SK-N-SH treated with all-trans-retinoic acid at 6 μM for 48 hours (cell line): ENCODE measurements at regions not wholly inside any gene's neighbourhood (a gene's known extent, or its start where the extent isn't known, plus 50 kb on each side); places are given as distances from the start of the nearest gene placed in this dataset.

Source experiments
- ATAC-seq: fragments of 200-7000 bp; cut with Tn5 transposase; 3 replicates; pipeline ENCODE4 v1.9.1; 2020; ENCODE audit warnings: mild to moderate bottlenecking, moderate library complexity
- ARNTL ChIP-seq: fragments of 450-650 bp; formaldehyde crosslinking; IDR thresholded peaks from 2 replicates; pipeline ENCODE4 v1.5.0; 2020; ENCODE audit warnings: low read depth, mild to moderate bottlenecking, moderate library complexity, borderline replicate concordance
- BACH2 ChIP-seq: fragments of 250-450 bp; sonication (Bioruptor Pico); IDR thresholded peaks from 2 replicates; pipeline ENCODE4 v1.9.0; 2021; ENCODE audit warnings: mild to moderate bottlenecking, borderline replicate concordance
- CSDC2 ChIP-seq: fragments of 250-450 bp; sonication (Bioruptor Pico); IDR thresholded peaks from 2 replicates; pipeline ENCODE4 v1.5.0; 2020; ENCODE audit warnings: mild to moderate bottlenecking, moderate library complexity
- ESRRG ChIP-seq: fragments of 250-450 bp; sonication (Bioruptor Pico); IDR thresholded peaks from 2 replicates; pipeline ENCODE4 v1.6.1; 2021; ENCODE audit warnings: mild to moderate bottlenecking
- GLIS3 ChIP-seq: fragments of 250-450 bp; sonication (Bioruptor Pico); IDR thresholded peaks from 2 replicates; pipeline ENCODE4 v1.5.0; 2020; ENCODE audit warnings: mild to moderate bottlenecking, moderate library complexity
- ISL1 ChIP-seq: fragments of 250-450 bp; sonication (Bioruptor Pico); IDR thresholded peaks from 2 replicates; pipeline ENCODE4 v2.1.2; 2022; ENCODE audit warnings: mild to moderate bottlenecking, moderate library complexity
- OSR1 ChIP-seq: fragments of 250-450 bp; sonication (Bioruptor Pico); IDR thresholded peaks from 2 replicates; pipeline ENCODE4 v1.8.0; 2022; ENCODE audit warnings: moderate library complexity, mild to moderate bottlenecking, inconsistent platforms
- PPARA ChIP-seq: fragments of 250-450 bp; sonication (Bioruptor Pico); IDR thresholded peaks from 2 replicates; pipeline ENCODE4 v1.5.0; 2020; ENCODE audit warnings: mild to moderate bottlenecking, borderline replicate concordance
- SNAI2 ChIP-seq: fragments of 250-450 bp; sonication (Bioruptor Pico); IDR thresholded peaks from 2 replicates; pipeline ENCODE4 v1.5.0; 2020; ENCODE audit warnings: mild to moderate bottlenecking, moderate library complexity
- TCF4 ChIP-seq: fragments of 250-450 bp; sonication (Bioruptor Pico); IDR thresholded peaks from 2 replicates; pipeline ENCODE4 v1.8.0; 2021; ENCODE audit warnings: mild to moderate bottlenecking, moderate library complexity, borderline replicate concordance
- TOX ChIP-seq: fragments of 250-450 bp; sonication (Bioruptor Pico); IDR thresholded peaks from 2 replicates; pipeline ENCODE4 v1.8.0; 2021; ENCODE audit warnings: mild to moderate bottlenecking, moderate library complexity, borderline replicate concordance
- ZC3H10 ChIP-seq: fragments of 250-450 bp; sonication (Bioruptor Pico); IDR thresholded peaks from 2 replicates; pipeline ENCODE4 v1.5.1; 2021; ENCODE audit warnings: mild to moderate bottlenecking, moderate library complexity
- ZFP3 ChIP-seq: fragments of 250-450 bp; sonication (Bioruptor Pico); IDR thresholded peaks from 2 replicates; pipeline ENCODE4 v1.5.0; 2020; ENCODE audit warnings: mild to moderate bottlenecking, moderate library complexity
- ZFP30 ChIP-seq: fragments of 450-650 bp; formaldehyde crosslinking; IDR thresholded peaks from 2 replicates; pipeline ENCODE4 v1.5.0; 2022; ENCODE audit warnings: mild to moderate bottlenecking, moderate library complexity
- ZNF565 ChIP-seq: fragments of 450-650 bp; formaldehyde crosslinking; conservative IDR thresholded peaks from 2 replicates; pipeline ENCODE4 v1.5.0; 2020; ENCODE audit warnings: low read depth, mild to moderate bottlenecking, moderate library complexity
- ZNF70 ChIP-seq: fragments of 450-650 bp; formaldehyde crosslinking; IDR thresholded peaks from 2 replicates; pipeline ENCODE4 v1.5.0; 2020; ENCODE audit warnings: mild to moderate bottlenecking, moderate library complexity
- ZNF8 ChIP-seq: fragments of 450-650 bp; formaldehyde crosslinking; IDR thresholded peaks from 2 replicates; pipeline ENCODE4 v1.5.0; 2020; ENCODE audit warnings: mild to moderate bottlenecking, moderate library complexity
- TF ChIP-seq, protein P1 (sequence below): fragments of 250-450 bp; sonication (Bioruptor Pico); IDR thresholded peaks from 2 replicates; pipeline ENCODE4 v1.5.1; 2020; ENCODE audit warnings: low read depth, mild to moderate bottlenecking, moderate library complexity
- TF ChIP-seq, protein P2 (sequence below): fragments of 250-450 bp; sonication (Bioruptor Pico); IDR thresholded peaks from 2 replicates; pipeline ENCODE4 v1.5.1; 2021; ENCODE audit warnings: mild to moderate bottlenecking, moderate library complexity
- TF ChIP-seq, protein P3 (sequence below): fragments of 250-450 bp; sonication (Bioruptor Pico); IDR thresholded peaks from 2 replicates; pipeline ENCODE4 v1.8.0; 2021; ENCODE audit warnings: low read depth, mild to moderate bottlenecking, moderate library complexity, borderline replicate concordance

DNA sequence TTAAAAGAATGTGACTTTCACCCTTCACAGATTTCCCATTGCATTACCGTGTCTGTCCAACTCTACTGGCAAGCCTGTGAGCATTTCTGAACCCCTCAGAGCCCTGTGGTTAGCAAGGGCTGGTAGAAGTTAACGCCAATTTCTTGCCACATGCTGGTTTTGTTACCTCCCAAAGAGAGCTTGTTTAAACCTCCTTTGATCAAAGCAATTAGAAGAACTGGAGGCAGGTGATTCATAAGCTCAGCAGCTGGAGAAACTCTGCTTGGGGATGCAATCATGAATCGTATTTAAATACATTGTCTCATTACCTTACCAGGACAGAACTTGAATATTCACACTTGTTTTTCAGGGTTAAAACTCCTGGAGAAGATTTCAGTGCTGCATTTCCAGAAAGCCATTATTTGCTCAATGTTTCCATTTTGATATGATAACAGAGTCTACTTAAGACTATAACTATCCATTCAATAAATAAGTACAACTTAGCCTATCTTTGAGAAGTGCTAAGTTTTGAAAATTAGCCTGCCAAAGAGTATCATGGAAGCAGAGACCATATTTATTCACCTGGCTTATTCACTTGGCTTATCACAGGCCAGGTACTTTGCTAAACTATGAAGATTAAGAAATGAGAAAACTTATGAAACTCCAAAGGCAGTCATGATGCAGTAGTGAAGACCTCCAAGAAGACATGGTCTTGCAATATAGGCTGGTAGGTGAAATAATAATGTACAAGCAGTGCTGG, 292.8 kb downstream of the INSIG2 start (continued):
- TF ChIP-seq, protein P1, sequence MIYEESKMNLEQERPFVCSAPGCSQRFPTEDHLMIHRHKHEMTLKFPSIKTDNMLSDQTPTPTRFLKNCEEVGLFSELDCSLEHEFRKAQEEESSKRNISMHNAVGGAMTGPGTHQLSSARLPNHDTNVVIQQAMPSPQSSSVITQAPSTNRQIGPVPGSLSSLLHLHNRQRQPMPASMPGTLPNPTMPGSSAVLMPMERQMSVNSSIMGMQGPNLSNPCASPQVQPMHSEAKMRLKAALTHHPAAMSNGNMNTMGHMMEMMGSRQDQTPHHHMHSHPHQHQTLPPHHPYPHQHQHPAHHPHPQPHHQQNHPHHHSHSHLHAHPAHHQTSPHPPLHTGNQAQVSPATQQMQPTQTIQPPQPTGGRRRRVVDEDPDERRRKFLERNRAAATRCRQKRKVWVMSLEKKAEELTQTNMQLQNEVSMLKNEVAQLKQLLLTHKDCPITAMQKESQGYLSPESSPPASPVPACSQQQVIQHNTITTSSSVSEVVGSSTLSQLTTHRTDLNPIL, result no peak

DNA sequence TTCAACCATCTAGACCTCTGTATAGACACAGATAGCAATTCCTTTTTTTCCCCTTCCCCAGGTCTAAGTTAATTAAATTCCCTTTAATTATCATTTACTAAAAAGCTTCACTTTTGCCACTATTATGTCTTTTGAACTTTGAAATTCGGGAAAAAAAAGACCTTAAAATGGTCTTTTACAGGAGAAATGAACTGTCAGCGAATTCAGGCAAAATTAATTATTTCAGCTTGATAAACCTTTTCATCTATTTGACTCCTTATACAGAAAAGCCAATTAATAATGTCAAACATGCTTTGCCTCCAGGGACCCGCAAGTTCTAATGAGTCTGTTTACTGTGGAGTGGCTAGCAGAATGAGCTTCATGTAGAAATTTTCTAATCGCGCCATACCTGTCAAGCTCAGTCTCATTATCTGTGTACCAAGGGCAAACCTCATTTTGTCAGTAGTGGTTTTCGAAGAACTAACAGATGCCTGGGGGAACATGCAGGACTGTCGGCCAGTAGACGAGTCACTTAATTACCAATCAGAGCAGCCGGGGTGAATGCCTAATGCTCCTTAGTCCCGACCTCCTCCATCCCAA, 287.7 kb downstream of the INSIG2 start:
- no peak for ATAC-seq
- TF ChIP-seq BACH2 (CRISPR knock-in tag) (no peak), TOX (CRISPR knock-in tag) (no peak), SNAI2 (CRISPR knock-in tag) (no peak), OSR1 (CRISPR knock-in tag) (no peak), TCF4 (no peak), PPARA (CRISPR knock-in tag) (no peak), ESRRG (CRISPR knock-in tag) (no peak)
- TF ChIP-seq, protein P1, result no peak
- TF ChIP-seq, all 23 proteins: peak for 0

DNA sequence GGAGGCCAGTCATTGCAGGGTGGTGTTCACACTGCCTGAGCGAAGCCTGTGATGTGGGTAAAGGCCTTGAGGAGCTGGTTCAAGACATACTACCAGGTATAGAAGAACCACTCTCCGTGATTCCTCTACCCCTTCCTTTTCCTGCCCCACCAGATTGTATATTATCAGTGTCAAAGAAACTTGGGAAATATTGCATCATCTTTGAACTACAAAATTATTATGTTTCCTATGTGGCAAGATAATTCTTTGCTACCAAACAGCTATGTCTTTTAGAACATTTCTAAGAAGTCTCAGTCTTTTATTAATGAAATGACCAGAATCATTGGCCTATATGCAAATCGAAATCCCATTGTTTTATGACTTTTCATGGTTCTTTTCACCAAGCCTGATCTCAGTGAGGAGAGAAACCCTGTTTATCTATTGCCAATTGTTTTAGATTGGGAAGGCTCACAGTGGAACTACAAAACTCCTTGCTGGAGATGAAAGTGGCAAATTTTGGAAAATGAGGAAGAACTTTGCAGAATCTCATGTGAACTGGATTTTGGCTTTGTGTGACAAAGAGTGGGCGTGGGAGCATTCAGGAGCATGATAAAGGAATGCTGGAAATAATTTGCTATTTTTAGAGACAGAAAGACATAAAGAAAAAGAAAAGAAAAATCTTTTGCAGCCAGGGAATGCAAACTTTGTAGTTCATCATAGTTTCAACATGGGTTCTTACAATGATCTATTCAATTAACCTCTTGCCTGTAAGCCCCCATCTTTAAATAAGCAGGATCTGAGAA, 286.9 kb downstream of the INSIG2 start:
- no peak for ATAC-seq
- TF ChIP-seq, protein P2, sequence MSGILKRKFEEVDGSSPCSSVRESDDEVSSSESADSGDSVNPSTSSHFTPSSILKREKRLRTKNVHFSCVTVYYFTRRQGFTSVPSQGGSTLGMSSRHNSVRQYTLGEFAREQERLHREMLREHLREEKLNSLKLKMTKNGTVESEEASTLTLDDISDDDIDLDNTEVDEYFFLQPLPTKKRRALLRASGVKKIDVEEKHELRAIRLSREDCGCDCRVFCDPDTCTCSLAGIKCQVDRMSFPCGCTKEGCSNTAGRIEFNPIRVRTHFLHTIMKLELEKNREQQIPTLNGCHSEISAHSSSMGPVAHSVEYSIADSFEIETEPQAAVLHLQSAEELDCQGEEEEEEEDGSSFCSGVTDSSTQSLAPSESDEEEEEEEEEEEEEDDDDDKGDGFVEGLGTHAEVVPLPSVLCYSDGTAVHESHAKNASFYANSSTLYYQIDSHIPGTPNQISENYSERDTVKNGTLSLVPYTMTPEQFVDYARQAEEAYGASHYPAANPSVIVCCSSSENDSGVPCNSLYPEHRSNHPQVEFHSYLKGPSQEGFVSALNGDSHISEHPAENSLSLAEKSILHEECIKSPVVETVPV (CRISPR knock-in tag), result no peak
- TF ChIP-seq ZNF565 (CRISPR knock-in tag), result no peak
- no peak for TF ChIP-seq ZNF70 (CRISPR knock-in tag)
- no peak for TF ChIP-seq ZNF8 (CRISPR knock-in tag)
- TF ChIP-seq, protein P3, sequence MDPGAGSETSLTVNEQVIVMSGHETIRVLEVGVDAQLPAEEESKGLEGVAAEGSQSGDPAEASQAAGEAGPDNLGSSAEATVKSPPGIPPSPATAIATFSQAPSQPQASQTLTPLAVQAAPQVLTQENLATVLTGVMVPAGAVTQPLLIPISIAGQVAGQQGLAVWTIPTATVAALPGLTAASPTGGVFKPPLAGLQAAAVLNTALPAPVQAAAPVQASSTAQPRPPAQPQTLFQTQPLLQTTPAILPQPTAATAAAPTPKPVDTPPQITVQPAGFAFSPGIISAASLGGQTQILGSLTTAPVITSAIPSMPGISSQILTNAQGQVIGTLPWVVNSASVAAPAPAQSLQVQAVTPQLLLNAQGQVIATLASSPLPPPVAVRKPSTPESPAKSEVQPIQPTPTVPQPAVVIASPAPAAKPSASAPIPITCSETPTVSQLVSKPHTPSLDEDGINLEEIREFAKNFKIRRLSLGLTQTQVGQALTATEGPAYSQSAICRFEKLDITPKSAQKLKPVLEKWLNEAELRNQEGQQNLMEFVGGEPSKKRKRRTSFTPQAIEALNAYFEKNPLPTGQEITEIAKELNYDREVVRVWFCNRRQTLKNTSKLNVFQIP (CRISPR knock-in tag), result no peak
- no peak for TF ChIP-seq TOX (CRISPR knock-in tag)
- TF ChIP-seq PPARA (CRISPR knock-in tag), result no peak
- TF ChIP-seq ZC3H10 (CRISPR knock-in tag), result no peak
- TF ChIP-seq, protein P1, result no peak
- TF ChIP-seq ARNTL (CRISPR knock-in tag), result no peak
- TF ChIP-seq OSR1 (CRISPR knock-in tag), result no peak
- no peak for TF ChIP-seq ZFP30 (CRISPR knock-in tag)
- no peak for TF ChIP-seq CSDC2
- no peak for TF ChIP-seq ISL1 (CRISPR knock-in tag)
- TF ChIP-seq BACH2 (CRISPR knock-in tag), result no peak
- no peak for TF ChIP-seq ESRRG (CRISPR knock-in tag)
- TF ChIP-seq SNAI2 (CRISPR knock-in tag), result no peak
- no peak for TF ChIP-seq ZFP3 (CRISPR knock-in tag)
- no peak for TF ChIP-seq GLIS3 (CRISPR knock-in tag)
- TF ChIP-seq TCF4, result no peak
